ENCODE measurements at regions not wholly inside any gene's neighbourhood (a gene's known extent, or its start where the extent isn't known, plus 50 kb on each side); places are given as distances from the start of the nearest gene placed in this dataset.
"Not testable (repeated sequence)": the region's sequence is repeated elsewhere in the genome, so short reads cannot be mapped to it uniquely, and the experiment has no call there.

DNA sequence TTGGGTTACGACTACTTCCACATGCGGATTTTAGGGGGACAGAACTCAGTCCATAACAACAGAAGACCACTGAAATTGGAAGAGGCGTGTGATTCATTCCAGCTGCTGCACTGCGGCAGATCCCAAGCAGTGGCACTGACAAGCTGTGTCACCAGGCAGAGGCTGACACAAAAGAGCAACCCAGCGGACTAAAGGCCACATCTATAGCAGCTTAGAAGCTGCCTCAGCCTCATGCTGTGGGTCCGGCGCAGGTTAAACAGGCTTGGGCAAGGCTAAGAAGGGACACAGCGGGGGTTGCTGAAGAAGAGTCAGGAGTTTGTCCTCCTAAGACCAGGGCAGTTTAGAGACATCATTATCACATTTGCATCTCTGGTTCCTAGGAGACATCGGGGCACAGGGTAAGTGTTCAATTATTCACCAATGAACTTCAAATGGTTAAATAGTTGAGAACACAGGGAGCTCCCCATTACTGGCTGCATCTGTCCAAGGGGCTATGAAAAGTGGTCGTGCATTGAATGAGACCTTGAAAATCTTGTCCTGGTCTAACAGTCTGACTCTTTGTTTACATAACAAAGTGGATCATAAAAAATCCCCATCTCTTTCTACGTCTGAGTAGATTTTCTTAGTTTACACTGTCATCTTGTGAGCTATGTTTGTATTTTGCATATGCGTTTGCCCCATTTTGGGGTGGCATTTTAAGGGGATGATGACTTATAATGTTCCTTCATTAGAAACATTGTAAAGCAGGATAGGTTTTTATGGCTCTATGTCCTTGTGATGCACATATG lies 162.3 kb upstream of the TRIB2 start:
- H3K4me3 ChIP-seq (ENCODE audit: low read length) = no peak overlapping the region
- DNase-seq (ENCODE audit: low read depth) = no peak
- TF ChIP-seq, protein P1, sequence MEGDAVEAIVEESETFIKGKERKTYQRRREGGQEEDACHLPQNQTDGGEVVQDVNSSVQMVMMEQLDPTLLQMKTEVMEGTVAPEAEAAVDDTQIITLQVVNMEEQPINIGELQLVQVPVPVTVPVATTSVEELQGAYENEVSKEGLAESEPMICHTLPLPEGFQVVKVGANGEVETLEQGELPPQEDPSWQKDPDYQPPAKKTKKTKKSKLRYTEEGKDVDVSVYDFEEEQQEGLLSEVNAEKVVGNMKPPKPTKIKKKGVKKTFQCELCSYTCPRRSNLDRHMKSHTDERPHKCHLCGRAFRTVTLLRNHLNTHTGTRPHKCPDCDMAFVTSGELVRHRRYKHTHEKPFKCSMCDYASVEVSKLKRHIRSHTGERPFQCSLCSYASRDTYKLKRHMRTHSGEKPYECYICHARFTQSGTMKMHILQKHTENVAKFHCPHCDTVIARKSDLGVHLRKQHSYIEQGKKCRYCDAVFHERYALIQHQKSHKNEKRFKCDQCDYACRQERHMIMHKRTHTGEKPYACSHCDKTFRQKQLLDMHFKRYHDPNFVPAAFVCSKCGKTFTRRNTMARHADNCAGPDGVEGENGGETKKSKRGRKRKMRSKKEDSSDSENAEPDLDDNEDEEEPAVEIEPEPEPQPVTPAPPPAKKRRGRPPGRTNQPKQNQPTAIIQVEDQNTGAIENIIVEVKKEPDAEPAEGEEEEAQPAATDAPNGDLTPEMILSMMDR (conservative IDR thresholded peaks at IDR 0.05; ENCODE audit: low read depth, low read length) = no peak

DNA sequence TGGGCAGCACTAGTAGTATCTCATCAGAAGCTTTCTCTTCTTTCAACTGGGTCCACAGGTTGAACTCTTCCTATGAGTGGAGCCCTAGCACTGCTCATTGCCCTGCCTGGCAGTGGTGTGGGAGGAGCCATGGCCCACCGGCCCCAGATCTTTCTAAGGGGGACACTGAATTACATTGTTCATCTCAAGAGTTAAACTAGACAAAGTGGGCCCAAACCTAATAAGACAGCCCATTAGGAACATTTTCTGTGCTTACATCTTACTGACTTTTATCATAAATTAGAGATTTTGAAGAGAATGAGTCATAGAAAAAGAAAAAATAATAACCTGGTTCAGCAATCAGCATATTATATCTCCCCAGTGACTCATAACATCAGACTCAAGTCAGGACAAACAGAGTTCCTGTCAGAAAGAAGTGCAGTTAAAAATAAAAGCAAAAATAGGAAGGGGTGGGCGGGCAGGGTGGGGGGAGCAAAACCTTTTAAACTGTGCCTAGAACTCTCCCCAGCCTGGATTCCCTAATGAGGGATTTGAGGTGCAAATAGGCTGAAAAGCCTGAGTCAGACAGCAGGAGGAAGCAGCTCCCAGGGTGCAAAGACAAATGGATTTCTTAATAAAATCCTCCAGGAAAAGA lies 161.6 kb upstream of the TRIB2 start:
- H3K4me3 ChIP-seq (ENCODE audit: low read length) = no peak overlapping the region
- DNase-seq (ENCODE audit: low read depth) = peak; percentile 75
- TF ChIP-seq, protein P1 (conservative IDR thresholded peaks at IDR 0.05; ENCODE audit: low read depth, low read length) = peak; percentile 40

GRCh38 chr2:12556762-12557161 lies 160.0 kb upstream of the TRIB2 start:
- TF ChIP-seq, protein P1 (conservative IDR thresholded peaks at IDR 0.05; ENCODE audit: low read depth, low read length) = no peak
- H3K4me3 ChIP-seq (ENCODE audit: low read length) = no peak overlapping the region
- peak; percentile 48 for DNase-seq (ENCODE audit: low read depth)

GRCh38 chr2:12557688-12558087 lies 159.0 kb upstream of the TRIB2 start:
- no peak for DNase-seq (ENCODE audit: low read depth)
- TF ChIP-seq, protein P1 (conservative IDR thresholded peaks at IDR 0.05; ENCODE audit: low read depth, low read length) = no peak
- no peak overlapping the region for H3K4me3 ChIP-seq (ENCODE audit: low read length)

DNA sequence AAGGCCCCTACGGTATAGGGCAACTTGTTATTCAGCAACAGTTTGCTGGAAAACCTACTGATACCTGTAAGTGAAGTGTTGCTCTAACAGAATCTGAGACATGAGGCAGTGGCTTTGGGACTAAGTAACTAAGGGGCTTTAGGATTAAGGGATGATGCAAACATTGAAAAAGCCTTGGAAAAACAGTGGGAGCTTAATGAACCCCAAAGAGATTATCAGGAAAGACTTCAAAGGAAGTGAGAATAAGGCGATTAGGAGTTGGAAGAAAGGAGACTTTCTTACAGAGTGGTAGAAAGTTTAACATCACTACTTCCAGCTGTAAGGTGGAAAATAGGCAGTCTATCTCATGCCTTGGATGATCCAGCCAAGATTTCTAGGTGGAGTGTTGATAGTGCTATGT lies 158.2 kb upstream of the TRIB2 start:
- H3K4me3 ChIP-seq (ENCODE audit: low read length) = no peak overlapping the region
- TF ChIP-seq, protein P1 (conservative IDR thresholded peaks at IDR 0.05; ENCODE audit: low read depth, low read length) = no peak
- DNase-seq (ENCODE audit: low read depth) = peak; percentile 58

- H3K4me3 ChIP-seq (ENCODE audit: low read length) = no peak overlapping the region
- TF ChIP-seq, protein P1 (conservative IDR thresholded peaks at IDR 0.05; ENCODE audit: low read depth, low read length) = no peak
- DNase-seq (ENCODE audit: low read depth) = no peak
Observed at GRCh38 chr2:12560618-12561017, 156.1 kb upstream of the TRIB2 start.

DNA sequence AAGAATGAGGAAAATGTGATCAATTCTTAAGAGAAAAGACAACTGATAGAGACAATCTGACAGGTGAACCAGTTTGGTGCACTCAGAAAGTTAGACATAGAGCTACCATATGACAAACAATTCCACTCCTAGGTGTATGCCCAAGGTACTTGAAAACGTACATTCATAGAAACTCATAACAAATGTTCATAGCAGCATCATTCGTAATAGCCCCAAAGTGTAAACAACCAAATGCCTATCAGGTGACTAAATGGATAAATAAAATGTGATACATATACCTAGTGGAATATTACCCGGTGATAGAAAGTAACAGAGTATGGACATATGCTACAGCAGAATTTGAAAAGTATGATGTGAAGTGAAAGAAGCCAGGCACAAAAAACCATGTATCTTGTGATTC lies 149.3 kb upstream of the TRIB2 start:
- H3K4me3 ChIP-seq (ENCODE audit: low read length) = no peak overlapping the region
- TF ChIP-seq, protein P1 (conservative IDR thresholded peaks at IDR 0.05; ENCODE audit: low read depth, low read length) = no peak
- no peak for DNase-seq (ENCODE audit: low read depth)

DNA sequence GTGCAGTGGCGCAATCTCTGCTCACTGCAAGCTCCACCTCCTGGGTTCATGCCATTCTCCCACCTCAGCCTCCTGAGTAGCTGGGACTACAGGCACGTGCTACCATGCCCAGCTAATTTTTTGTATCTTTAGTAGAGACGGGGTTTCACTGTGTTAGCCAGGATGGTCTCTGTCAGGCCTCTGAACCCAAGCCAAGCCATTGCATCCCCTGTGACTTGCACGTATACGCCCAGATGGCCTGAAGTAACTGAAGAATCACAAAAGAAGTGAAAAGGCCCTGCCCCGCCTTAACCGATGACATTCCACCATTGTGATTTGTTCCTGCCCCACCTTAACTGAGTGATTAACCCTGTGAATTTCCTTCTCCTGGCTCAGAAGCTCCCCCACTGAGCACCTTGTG lies 147.2 kb upstream of the TRIB2 start:
- H3K4me3 ChIP-seq (ENCODE audit: low read length); DNase-seq (ENCODE audit: low read depth): not testable (repeated sequence)

DNA sequence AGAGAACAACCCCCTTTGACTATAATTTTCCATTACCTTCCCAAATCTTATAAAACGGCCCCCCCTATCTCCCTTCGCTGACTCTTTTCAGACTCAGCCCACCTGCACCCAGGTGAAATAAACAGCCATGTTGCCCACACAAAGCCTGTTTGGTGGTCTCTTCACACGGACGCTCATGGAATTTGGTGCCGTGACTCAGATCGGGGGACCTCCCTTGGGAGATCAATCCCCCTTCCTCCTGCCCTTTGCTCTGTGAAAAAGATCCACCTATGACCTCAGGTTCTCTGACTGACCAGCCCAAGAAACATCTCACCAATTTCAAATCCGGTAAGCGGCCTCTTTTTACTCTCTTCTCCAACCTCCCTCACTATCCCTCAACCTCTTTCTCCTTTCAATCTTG lies 146.8 kb upstream of the TRIB2 start:
- H3K4me3 ChIP-seq (ENCODE audit: low read length); DNase-seq (ENCODE audit: low read depth): not testable (repeated sequence)
